H9 (cell line): ENCODE measurements at regions not wholly inside any gene's neighbourhood (a gene's known extent, or its start where the extent isn't known, plus 50 kb on each side); places are given as distances from the start of the nearest gene placed in this dataset.

Experiments used
- DNase-seq: peaks from one replicate; pipeline ENCODE4 v3.0.0-alpha.2; 2017
- H2AFZ ChIP-seq: one replicate; pipeline ENCODE4 v1.6.1; 2013; ENCODE audit warnings: mild to moderate bottlenecking, low read length, control low read depth, moderate library complexity
- H2AK5ac ChIP-seq: 2 replicates; pipeline ENCODE4 v1.6.1; 2013; ENCODE audit warnings: low read length, control low read depth, mixed read lengths; ENCODE audit not compliant: insufficient read length
- H2BK120ac ChIP-seq: one replicate; pipeline ENCODE4 v1.6.1; 2013; ENCODE audit warnings: low read depth, mild to moderate bottlenecking, low read length, control low read depth, inconsistent platforms; ENCODE audit not compliant: poor library complexity, severe bottlenecking
- H2BK12ac ChIP-seq: 2 replicates; pipeline ENCODE4 v1.6.1; 2013; ENCODE audit warnings: low read length, control low read depth, mixed read lengths, low read depth; ENCODE audit not compliant: insufficient read length
- H2BK15ac ChIP-seq: 2 replicates; pipeline ENCODE4 v1.6.1; 2013; ENCODE audit warnings: low read depth, low read length, control low read depth
- H2BK20ac ChIP-seq: one replicate; pipeline ENCODE4 v1.6.1; 2013; ENCODE audit warnings: low read depth, mild to moderate bottlenecking, low read length, control low read depth, inconsistent platforms; ENCODE audit not compliant: poor library complexity, severe bottlenecking
- H2BK5ac ChIP-seq: 2 replicates; pipeline ENCODE4 v1.6.1; 2013; ENCODE audit warnings: low read length, control low read depth, mixed read lengths; ENCODE audit not compliant: insufficient read length
- H3K14ac ChIP-seq: 2 replicates; pipeline ENCODE4 v1.6.1; 2013; ENCODE audit warnings: low read length, control low read depth; ENCODE audit not compliant: insufficient read depth
- H3K18ac ChIP-seq: 2 replicates; pipeline ENCODE4 v1.6.1; 2013; ENCODE audit warnings: low read depth, mild to moderate bottlenecking, mixed read lengths, low read length, control low read depth; ENCODE audit not compliant: insufficient read length
- H3K23ac ChIP-seq: 2 replicates; pipeline ENCODE4 v1.6.1; 2013; ENCODE audit warnings: low read length, control low read depth, mixed read lengths, low read depth; ENCODE audit not compliant: insufficient read length
- H3K23me2 ChIP-seq: 2 replicates; pipeline ENCODE4 v1.6.1; 2013; ENCODE audit warnings: low read depth, mild to moderate bottlenecking, mixed read lengths, low read length, control low read depth; ENCODE audit not compliant: insufficient read length, poor library complexity, severe bottlenecking
- H3K27ac ChIP-seq: 2 replicates; pipeline ENCODE4 v1.5.1; 2013; ENCODE audit warnings: low read length, control low read depth, mixed read lengths, low read depth; ENCODE audit not compliant: insufficient read length
- H3K27me3 ChIP-seq: 2 replicates; pipeline ENCODE4 v1.6.1; 2013; ENCODE audit warnings: low read length, control low read depth, inconsistent platforms; ENCODE audit not compliant: insufficient read depth
- H3K4ac ChIP-seq: 2 replicates; pipeline ENCODE4 v1.6.1; 2013; ENCODE audit warnings: low read depth, mild to moderate bottlenecking, control low read depth, inconsistent platforms, low read length, moderate library complexity
- H3K4me1 ChIP-seq: 2 replicates; pipeline ENCODE4 v1.6.1; 2013; ENCODE audit warnings: low read length, control low read depth, inconsistent platforms; ENCODE audit not compliant: insufficient read depth
- H3K4me2 ChIP-seq: 2 replicates; pipeline ENCODE4 v1.6.1; 2013; ENCODE audit warnings: low read length, control low read depth, mixed read lengths; ENCODE audit not compliant: insufficient read length, insufficient read depth
- H3K56ac ChIP-seq: 2 replicates; pipeline ENCODE4 v1.6.1; 2013; ENCODE audit warnings: low read depth, mild to moderate bottlenecking, mixed read lengths, low read length, control low read depth; ENCODE audit not compliant: insufficient read length
- H3K79me1 ChIP-seq: 2 replicates; pipeline ENCODE4 v1.6.1; 2013; ENCODE audit warnings: low read depth, mild to moderate bottlenecking, moderate library complexity, low read length, control low read depth, inconsistent platforms; ENCODE audit not compliant: insufficient read depth, poor library complexity, severe bottlenecking
- H3K79me2 ChIP-seq: 2 replicates; pipeline ENCODE4 v1.6.1; 2013; ENCODE audit warnings: low read length, control low read depth, inconsistent platforms; ENCODE audit not compliant: insufficient read depth
- H3K9ac ChIP-seq: 2 replicates; pipeline ENCODE4 v1.6.1; 2013; ENCODE audit warnings: low read length, control low read depth, mixed read lengths; ENCODE audit not compliant: insufficient read length; ENCODE audit errors: extremely low read depth
- H3K9me3 ChIP-seq: one replicate; pipeline ENCODE4 v1.6.1; 2013; ENCODE audit warnings: low read depth, low read length, inconsistent platforms; ENCODE audit not compliant: control insufficient read depth
- H3T11ph ChIP-seq: one replicate; pipeline ENCODE4 v1.6.1; 2013; ENCODE audit warnings: mild to moderate bottlenecking, low read length, control low read depth, inconsistent platforms
- H4K20me1 ChIP-seq: one replicate; pipeline ENCODE4 v1.6.1; 2013; ENCODE audit not compliant: control insufficient read depth, insufficient read length, insufficient read depth
- H4K5ac ChIP-seq: 2 replicates; pipeline ENCODE4 v1.6.1; 2013; ENCODE audit warnings: low read depth, mild to moderate bottlenecking, mixed read lengths, low read length, control low read depth; ENCODE audit not compliant: insufficient read length
- H4K8ac ChIP-seq: replicated peaks from 2 replicates; pipeline ENCODE4 v1.6.1; 2013; ENCODE audit warnings: low read length, control low read depth, mixed read lengths, low read depth; ENCODE audit not compliant: insufficient read length
- H4K91ac ChIP-seq: 2 replicates; pipeline ENCODE4 v1.6.1; 2013; ENCODE audit warnings: low read depth, mild to moderate bottlenecking, moderate library complexity, mixed read lengths, low read length, control low read depth; ENCODE audit not compliant: insufficient read length
- H3K27ac Mint-ChIP-seq, 3 experiments: 2 replicates in 2 of 3; 3 replicates in 1 of 3; pipeline ENCODE4 v1.8.0; 2020 to 2021; ENCODE audit warnings: mixed read lengths in 3 of 3, mild to moderate bottlenecking in 1 of 3, moderate library complexity in 1 of 3
- H3K27me3 Mint-ChIP-seq: 2 replicates; pipeline ENCODE4 v1.8.0; 2021; ENCODE audit warnings: low read depth, mild to moderate bottlenecking, moderate library complexity, mixed read lengths
- H3K36me3 Mint-ChIP-seq, 3 experiments: 2 replicates in 2 of 3; 3 replicates in 1 of 3; pipeline ENCODE4 v1.8.0; 2020 to 2021; ENCODE audit warnings: low read depth in 3 of 3, mixed read lengths in 3 of 3; ENCODE audit not compliant: insufficient read depth in 1 of 3
- H3K4me1 Mint-ChIP-seq, 2 experiments: 2 replicates each; pipeline ENCODE4 v1.8.0; 2020; ENCODE audit warnings: mixed read lengths in 2 of 2
- H3K4me3 Mint-ChIP-seq, 2 experiments: 2 replicates in 1 of 2; 3 replicates in 1 of 2; pipeline ENCODE4 v1.8.0; 2020 to 2021; ENCODE audit warnings: mild to moderate bottlenecking in 2 of 2, mixed read lengths in 2 of 2, moderate library complexity in 1 of 2
- H3K9me3 Mint-ChIP-seq, 2 experiments: 2 replicates in 1 of 2; 3 replicates in 1 of 2; pipeline ENCODE4 v1.8.0; 2020; ENCODE audit warnings: mild to moderate bottlenecking in 2 of 2, mixed read lengths in 2 of 2, moderate library complexity in 1 of 2
- WGBS: extraction: QIAGEN DNeasy Blood & Tissue Kit; methylation state at CpG from one replicate; pipeline ENCODE4 v1.1.7; 2013; ENCODE audit warnings: missing lambda C conversion rate, low lambda C conversion rate, mixed read lengths; ENCODE audit not compliant: insufficient read length; ENCODE audit errors: extremely low coverage; 5-methylcytosine and 5-hydroxymethylcytosine counted together
- TF ChIP-seq, protein P1 (sequence below): fragments of 200-600 bp; sonication (generic); conservative IDR thresholded peaks from 3 replicates; pipeline ENCODE4 v1.8.0; 2021; ENCODE audit warnings: antibody characterized with exemption, mild to moderate bottlenecking

DNA sequence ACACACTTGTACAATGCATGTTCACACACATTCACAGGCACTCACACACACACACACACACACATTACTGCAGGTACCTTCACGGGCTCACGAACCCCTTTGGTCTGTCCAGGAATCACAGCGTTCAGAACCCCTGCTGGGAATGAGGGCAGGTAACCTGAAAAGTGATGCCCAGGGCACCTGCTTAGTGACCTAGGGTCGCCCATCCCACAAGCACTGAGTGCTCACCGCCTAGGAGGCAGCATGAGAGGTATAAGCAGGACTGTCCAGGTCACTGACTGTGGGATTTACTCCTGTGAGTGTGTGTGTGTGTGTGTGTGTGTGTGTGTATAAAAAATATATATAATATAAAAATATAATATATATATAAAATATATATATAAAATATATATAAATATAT lies 150.9 kb downstream of the GALR1 start:
- Histone ChIP-seq H2BK15ac (no peak overlapping the region), H2AFZ (no peak overlapping the region), H3K4ac (no peak overlapping the region), H3K79me1 (no peaks in the 10 kb centered on the region), H4K5ac (no peak overlapping the region), H4K20me1 (no peaks in the 10 kb centered on the region), H3K9ac (no peak overlapping the region), H4K91ac (no peak overlapping the region), H2BK20ac (no peak overlapping the region), H2BK5ac (no peak overlapping the region), H2BK12ac (no peak overlapping the region), H4K8ac (no peak overlapping the region), H3K27ac (no peak overlapping the region), H3K23ac (no peak overlapping the region), H3K56ac (no peak overlapping the region), H3K9me3 (no peaks in the 10 kb centered on the region), H3K23me2 (no peaks in the 10 kb centered on the region), H2BK120ac (no peak overlapping the region), H3T11ph (no peak overlapping the region), H3K79me2 (no peaks in the 10 kb centered on the region), H3K18ac (no peak overlapping the region), H3K27me3 (no peaks in the 10 kb centered on the region), H2AK5ac (no peak overlapping the region), H3K4me1 (no peaks in the 10 kb centered on the region), H3K4me2 (no peak overlapping the region), H3K14ac (no peak overlapping the region)
- H3K4me1 Mint-ChIP-seq: no peaks in the 10 kb centered on the region
- no peaks in the 10 kb centered on the region for H3K36me3 Mint-ChIP-seq
- DNase-seq: no peak
- no peaks in the 10 kb centered on the region for H3K9me3 Mint-ChIP-seq
- no peak overlapping the region for H3K27ac Mint-ChIP-seq
- no peak overlapping the region for H3K4me3 Mint-ChIP-seq
- no peaks in the 10 kb centered on the region for H3K27me3 Mint-ChIP-seq
- no CpG with 5 or more reads among the region's 5 CpGs for WGBS
- TF ChIP-seq, protein P1, sequence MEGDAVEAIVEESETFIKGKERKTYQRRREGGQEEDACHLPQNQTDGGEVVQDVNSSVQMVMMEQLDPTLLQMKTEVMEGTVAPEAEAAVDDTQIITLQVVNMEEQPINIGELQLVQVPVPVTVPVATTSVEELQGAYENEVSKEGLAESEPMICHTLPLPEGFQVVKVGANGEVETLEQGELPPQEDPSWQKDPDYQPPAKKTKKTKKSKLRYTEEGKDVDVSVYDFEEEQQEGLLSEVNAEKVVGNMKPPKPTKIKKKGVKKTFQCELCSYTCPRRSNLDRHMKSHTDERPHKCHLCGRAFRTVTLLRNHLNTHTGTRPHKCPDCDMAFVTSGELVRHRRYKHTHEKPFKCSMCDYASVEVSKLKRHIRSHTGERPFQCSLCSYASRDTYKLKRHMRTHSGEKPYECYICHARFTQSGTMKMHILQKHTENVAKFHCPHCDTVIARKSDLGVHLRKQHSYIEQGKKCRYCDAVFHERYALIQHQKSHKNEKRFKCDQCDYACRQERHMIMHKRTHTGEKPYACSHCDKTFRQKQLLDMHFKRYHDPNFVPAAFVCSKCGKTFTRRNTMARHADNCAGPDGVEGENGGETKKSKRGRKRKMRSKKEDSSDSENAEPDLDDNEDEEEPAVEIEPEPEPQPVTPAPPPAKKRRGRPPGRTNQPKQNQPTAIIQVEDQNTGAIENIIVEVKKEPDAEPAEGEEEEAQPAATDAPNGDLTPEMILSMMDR: no peak
